ENCODE measurements at regions not wholly inside any gene's neighbourhood (a gene's known extent, or its start where the extent isn't known, plus 50 kb on each side); places are given as distances from the start of the nearest gene placed in this dataset.

GRCh38 chr15:38085931-38086568, 151.6 kb downstream of the TMCO5A start:
- TF ChIP-seq POLR2A (IDR thresholded peaks at IDR 0.05; ENCODE audit: borderline replicate concordance, extremely low read depth, insufficient read depth, insufficient read length) (no peak), RAD21 (IDR thresholded peaks at IDR 0.05; ENCODE audit: low read depth) (no peak), EZH2 (IDR thresholded peaks at IDR 0.05) (no peak), POLR2AphosphoS5 (IDR thresholded peaks at IDR 0.05; ENCODE audit: low read depth, low read length) (no peak), MAX (IDR thresholded peaks at IDR 0.05) (no peak), REST (IDR thresholded peaks at IDR 0.05; ENCODE audit: low read depth) (no peak), CEBPB (IDR thresholded peaks at IDR 0.05; ENCODE audit: low read depth) (no peak), JUND (IDR thresholded peaks at IDR 0.05) (no peak), YY1 (IDR thresholded peaks at IDR 0.05; ENCODE audit: extremely low read depth, insufficient replicate concordance, low read depth, low read length) (no peak), EZH2phosphoT487 (IDR thresholded peaks at IDR 0.05; ENCODE audit: borderline replicate concordance) (no peak), CBX3 (IDR thresholded peaks at IDR 0.05; ENCODE audit: low read depth) (no peak), EGR1 (IDR thresholded peaks at IDR 0.05; ENCODE audit: low read depth) (no peak)
- TF ChIP-seq, protein P1, sequence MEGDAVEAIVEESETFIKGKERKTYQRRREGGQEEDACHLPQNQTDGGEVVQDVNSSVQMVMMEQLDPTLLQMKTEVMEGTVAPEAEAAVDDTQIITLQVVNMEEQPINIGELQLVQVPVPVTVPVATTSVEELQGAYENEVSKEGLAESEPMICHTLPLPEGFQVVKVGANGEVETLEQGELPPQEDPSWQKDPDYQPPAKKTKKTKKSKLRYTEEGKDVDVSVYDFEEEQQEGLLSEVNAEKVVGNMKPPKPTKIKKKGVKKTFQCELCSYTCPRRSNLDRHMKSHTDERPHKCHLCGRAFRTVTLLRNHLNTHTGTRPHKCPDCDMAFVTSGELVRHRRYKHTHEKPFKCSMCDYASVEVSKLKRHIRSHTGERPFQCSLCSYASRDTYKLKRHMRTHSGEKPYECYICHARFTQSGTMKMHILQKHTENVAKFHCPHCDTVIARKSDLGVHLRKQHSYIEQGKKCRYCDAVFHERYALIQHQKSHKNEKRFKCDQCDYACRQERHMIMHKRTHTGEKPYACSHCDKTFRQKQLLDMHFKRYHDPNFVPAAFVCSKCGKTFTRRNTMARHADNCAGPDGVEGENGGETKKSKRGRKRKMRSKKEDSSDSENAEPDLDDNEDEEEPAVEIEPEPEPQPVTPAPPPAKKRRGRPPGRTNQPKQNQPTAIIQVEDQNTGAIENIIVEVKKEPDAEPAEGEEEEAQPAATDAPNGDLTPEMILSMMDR (IDR thresholded peaks at IDR 0.05 in 2 of 3, conservative IDR thresholded peaks at IDR 0.05 in 1 of 3; ENCODE audit: borderline replicate concordance in 1 of 3, insufficient read depth in 1 of 3, low read depth in 2 of 3, low read length in 2 of 3) = no peak
- TF ChIP-seq, protein P2, sequence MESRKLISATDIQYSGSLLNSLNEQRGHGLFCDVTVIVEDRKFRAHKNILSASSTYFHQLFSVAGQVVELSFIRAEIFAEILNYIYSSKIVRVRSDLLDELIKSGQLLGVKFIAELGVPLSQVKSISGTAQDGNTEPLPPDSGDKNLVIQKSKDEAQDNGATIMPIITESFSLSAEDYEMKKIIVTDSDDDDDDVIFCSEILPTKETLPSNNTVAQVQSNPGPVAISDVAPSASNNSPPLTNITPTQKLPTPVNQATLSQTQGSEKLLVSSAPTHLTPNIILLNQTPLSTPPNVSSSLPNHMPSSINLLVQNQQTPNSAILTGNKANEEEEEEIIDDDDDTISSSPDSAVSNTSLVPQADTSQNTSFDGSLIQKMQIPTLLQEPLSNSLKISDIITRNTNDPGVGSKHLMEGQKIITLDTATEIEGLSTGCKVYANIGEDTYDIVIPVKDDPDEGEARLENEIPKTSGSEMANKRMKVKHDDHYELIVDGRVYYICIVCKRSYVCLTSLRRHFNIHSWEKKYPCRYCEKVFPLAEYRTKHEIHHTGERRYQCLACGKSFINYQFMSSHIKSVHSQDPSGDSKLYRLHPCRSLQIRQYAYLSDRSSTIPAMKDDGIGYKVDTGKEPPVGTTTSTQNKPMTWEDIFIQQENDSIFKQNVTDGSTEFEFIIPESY (IDR thresholded peaks at IDR 0.05; ENCODE audit: extremely low read depth, insufficient replicate concordance, low read length) = no peak

Data from HCT116 (cell line).